Right renal cortex interstitium (tissue), 3 donors: ENCODE measurements at regions not wholly inside any gene's neighbourhood (a gene's known extent, or its start where the extent isn't known, plus 50 kb on each side); places are given as distances from the start of the nearest gene placed in this dataset.

Experiments used
- DNase-seq, 3 donors: peaks; one replicate each; pipeline ENCODE4 v3.0.0-alpha.2; 2013; ENCODE audit warnings: low read depth in 3 of 3, low spot score in 2 of 3

- DNase-seq, result no peak
These were observed 182.6 kb downstream of the MRPL39 start for GRCh38 chr21:25424634-25425033.

- no peak for DNase-seq
These were observed 183.2 kb downstream of the MRPL39 start for GRCh38 chr21:25424048-25424447.

- no peak for DNase-seq
These were observed 184.4 kb downstream of the MRPL39 start for GRCh38 chr21:25422610-25423608.

- no peak for DNase-seq
These were observed 185.8 kb downstream of the MRPL39 start for GRCh38 chr21:25421321-25422028.

GRCh38 chr21:25420831-25421230 is 186.4 kb downstream of the MRPL39 start:
- no peak for DNase-seq

- DNase-seq, result no peak
These were observed 190.6 kb downstream of the MRPL39 start for GRCh38 chr21:25416669-25417068.

- no peak for DNase-seq
These were observed 195.2 kb downstream of the MRPL39 start for GRCh38 chr21:25412100-25412499.

GRCh38 chr21:25409978-25410377 is 197.3 kb downstream of the MRPL39 start:
- DNase-seq, result no peak

GRCh38 chr21:25408666-25409065 is 198.6 kb downstream of the MRPL39 start:
- no peak for DNase-seq

- no peak for DNase-seq
These were observed 200.2 kb downstream of the MRPL39 start for GRCh38 chr21:25406887-25407579.

GRCh38 chr21:25405984-25406383 is 201.3 kb downstream of the MRPL39 start:
- DNase-seq, result no peak

- DNase-seq, result no peak
These were observed 204.9 kb downstream of the MRPL39 start for GRCh38 chr21:25402134-25402961.

- no peak for DNase-seq
These were observed 206.9 kb downstream of the MRPL39 start for GRCh38 chr21:25400427-25400826.

GRCh38 chr21:25398630-25399029 is 208.7 kb downstream of the MRPL39 start:
- no peak for DNase-seq

- DNase-seq, result no peak
These were observed 211.1 kb downstream of the MRPL39 start for GRCh38 chr21:25396135-25396711.

- no peak for DNase-seq
These were observed 215.5 kb downstream of the MRPL39 start for GRCh38 chr21:25391777-25392176.

- DNase-seq, result no peak
These were observed 216.6 kb downstream of the MRPL39 start for GRCh38 chr21:25390701-25391100.

GRCh38 chr21:25387665-25388064 is 219.6 kb downstream of the MRPL39 start:
- DNase-seq, result no peak

GRCh38 chr21:25385911-25386474 is 221.3 kb downstream of the MRPL39 start:
- peak; percentile 34 to 56 (median 45) for DNase-seq

- DNase-seq, result no peak
These were observed 221.9 kb downstream of the MRPL39 start for GRCh38 chr21:25385341-25385740.
